ES-I3 (cell line): ENCODE measurements at regions not wholly inside any gene's neighbourhood (a gene's known extent, or its start where the extent isn't known, plus 50 kb on each side); places are given as distances from the start of the nearest gene placed in this dataset.

Experiments used
- H3K36me3 ChIP-seq: 2 replicates; pipeline ENCODE4 v1.6.1; 2013; ENCODE audit warnings: mild to moderate bottlenecking, low read length, control low read depth, moderate library complexity; ENCODE audit not compliant: insufficient read depth
- H3K4me1 ChIP-seq: 2 replicates; pipeline ENCODE4 v1.6.1; 2013; ENCODE audit warnings: mild to moderate bottlenecking, control low read depth, low read length; ENCODE audit not compliant: insufficient read depth
- H3K9ac ChIP-seq: 2 replicates; pipeline ENCODE4 v1.6.1; 2013; ENCODE audit warnings: low read depth, mild to moderate bottlenecking, low read length, moderate library complexity
- H3K9me3 ChIP-seq: 2 replicates; pipeline ENCODE4 v1.6.1; 2013; ENCODE audit warnings: mild to moderate bottlenecking, low read length, moderate library complexity; ENCODE audit not compliant: control insufficient read depth, insufficient read depth

- no peaks in the 10 kb centered on the region for H3K9me3 ChIP-seq
- no peaks in the 10 kb centered on the region for H3K36me3 ChIP-seq
- no peak overlapping the region for H3K9ac ChIP-seq
- H3K4me1 ChIP-seq: peaks cover 8% of the 10 kb centered on the region
These were observed 497.5 kb upstream of the CITED2 start for GRCh38 chr6:139871803-139872510.

GRCh38 chr6:139871165-139871710 lies 496.8 kb upstream of the CITED2 start:
- no peaks in the 10 kb centered on the region for H3K36me3 ChIP-seq
- no peak overlapping the region for H3K9ac ChIP-seq
- peaks cover 8% of the 10 kb centered on the region for H3K4me1 ChIP-seq
- no peaks in the 10 kb centered on the region for H3K9me3 ChIP-seq

DNA sequence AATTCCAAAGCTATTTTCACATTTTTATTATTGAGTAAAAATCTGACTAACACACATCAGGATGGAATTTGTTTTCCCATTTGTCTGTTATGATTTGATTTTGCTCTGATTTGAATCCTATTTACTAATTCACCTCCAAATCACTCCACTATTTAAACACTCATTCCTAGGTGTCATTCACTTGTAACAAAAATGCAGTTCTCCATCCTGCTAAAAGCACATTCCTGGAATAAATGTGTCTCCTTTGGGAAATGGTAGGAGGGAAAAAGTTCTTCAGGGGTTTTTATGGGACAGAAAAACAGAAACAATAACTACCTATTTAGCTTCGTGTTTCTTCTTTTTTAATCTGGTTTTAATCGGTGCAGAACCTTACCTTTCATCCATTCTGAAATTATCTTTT lies 494.1 kb upstream of the CITED2 start:
- Histone ChIP-seq H3K9me3 (no peaks in the 10 kb centered on the region), H3K9ac (no peak overlapping the region)

DNA sequence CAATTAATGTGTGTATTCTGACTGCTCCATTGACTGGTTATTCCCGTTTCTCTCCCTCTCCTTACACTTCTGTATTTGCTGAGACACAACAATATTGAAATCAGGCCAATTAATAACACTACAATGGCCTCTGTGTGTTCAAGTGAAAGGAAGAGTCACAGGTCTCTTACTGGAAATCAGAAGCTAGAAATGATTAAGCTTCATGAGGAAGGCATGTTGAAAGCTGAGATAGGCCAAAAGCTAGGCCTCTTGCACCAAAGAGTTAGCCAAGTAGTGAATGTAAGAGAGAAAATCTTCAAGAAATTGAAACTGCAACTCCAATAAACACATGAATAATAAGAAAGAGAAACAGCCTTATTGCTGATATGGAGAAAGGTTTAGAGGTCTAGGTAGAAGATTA lies 489.5 kb upstream of the CITED2 start:
- no peaks in the 10 kb centered on the region for H3K36me3 ChIP-seq
- no peak overlapping the region for H3K9ac ChIP-seq
- no peaks in the 10 kb centered on the region for H3K4me1 ChIP-seq
- no peaks in the 10 kb centered on the region for H3K9me3 ChIP-seq

More for the DNA sequence above, 494.1 kb upstream of the CITED2 start:
- Histone ChIP-seq H3K4me1 (peaks cover 8% of the 10 kb centered on the region), H3K36me3 (no peaks in the 10 kb centered on the region)

- no peak overlapping the region for H3K9ac ChIP-seq
- H3K4me1 ChIP-seq: no peaks in the 10 kb centered on the region
- H3K9me3 ChIP-seq: no peaks in the 10 kb centered on the region
- no peaks in the 10 kb centered on the region for H3K36me3 ChIP-seq
These were observed 488.9 kb upstream of the CITED2 start for GRCh38 chr6:139863346-139863745.

DNA sequence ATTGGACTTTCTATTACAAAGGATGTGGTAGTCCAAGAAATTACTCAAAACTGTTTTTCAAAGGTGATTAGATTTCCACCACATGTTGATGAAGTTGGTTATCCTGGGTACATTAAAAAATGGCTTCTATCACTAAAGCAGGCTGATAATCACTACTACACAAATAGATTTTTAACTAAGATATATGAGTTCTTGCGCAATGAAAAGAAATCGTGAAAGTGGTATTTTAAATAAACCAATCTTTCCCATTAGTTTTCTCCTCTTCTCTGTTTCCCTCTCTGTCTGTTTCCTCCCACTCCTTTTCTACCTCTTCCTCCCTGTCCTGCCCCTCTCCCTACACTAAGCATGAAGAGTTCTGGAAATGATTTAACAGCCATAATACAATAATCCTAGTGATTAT lies 487.9 kb upstream of the CITED2 start:
- Histone ChIP-seq H3K36me3 (no peaks in the 10 kb centered on the region), H3K9me3 (no peaks in the 10 kb centered on the region), H3K4me1 (no peaks in the 10 kb centered on the region), H3K9ac (no peak overlapping the region)

- no peaks in the 10 kb centered on the region for H3K36me3 ChIP-seq
- no peaks in the 10 kb centered on the region for H3K4me1 ChIP-seq
- H3K9me3 ChIP-seq: no peaks in the 10 kb centered on the region
- no peak overlapping the region for H3K9ac ChIP-seq
These were observed 485.8 kb upstream of the CITED2 start for GRCh38 chr6:139860203-139860602.

DNA sequence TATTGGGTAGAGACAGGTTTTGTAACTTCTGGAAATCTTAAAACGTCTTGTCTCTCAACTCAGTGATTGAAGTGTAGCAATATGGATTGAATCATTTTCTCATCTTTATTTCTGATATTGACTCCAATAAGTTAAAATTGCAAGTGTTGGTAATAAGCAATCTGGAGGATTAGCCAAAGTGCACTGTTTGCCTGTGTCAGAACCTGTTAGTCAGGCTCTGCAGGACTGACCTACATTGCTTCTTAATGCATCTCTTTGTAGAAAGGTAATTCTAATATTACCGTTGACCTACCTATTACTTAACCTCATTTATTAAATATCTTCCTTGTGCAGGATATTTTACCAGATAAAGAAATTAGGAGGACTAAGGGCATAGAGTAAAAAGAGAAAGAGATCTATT lies 484.0 kb upstream of the CITED2 start:
- H3K36me3 ChIP-seq: no peaks in the 10 kb centered on the region
- H3K4me1 ChIP-seq: no peaks in the 10 kb centered on the region
- no peaks in the 10 kb centered on the region for H3K9me3 ChIP-seq
- no peak overlapping the region for H3K9ac ChIP-seq

GRCh38 chr6:139857143-139857542 lies 482.7 kb upstream of the CITED2 start:
- no peaks in the 10 kb centered on the region for H3K9me3 ChIP-seq
- H3K4me1 ChIP-seq: no peaks in the 10 kb centered on the region
- no peak overlapping the region for H3K9ac ChIP-seq
- H3K36me3 ChIP-seq: no peaks in the 10 kb centered on the region

- Histone ChIP-seq H3K36me3 (no peaks in the 10 kb centered on the region), H3K4me1 (no peaks in the 10 kb centered on the region), H3K9me3 (no peaks in the 10 kb centered on the region), H3K9ac (no peak overlapping the region)
These were observed 482.1 kb upstream of the CITED2 start for GRCh38 chr6:139856562-139856961.

DNA sequence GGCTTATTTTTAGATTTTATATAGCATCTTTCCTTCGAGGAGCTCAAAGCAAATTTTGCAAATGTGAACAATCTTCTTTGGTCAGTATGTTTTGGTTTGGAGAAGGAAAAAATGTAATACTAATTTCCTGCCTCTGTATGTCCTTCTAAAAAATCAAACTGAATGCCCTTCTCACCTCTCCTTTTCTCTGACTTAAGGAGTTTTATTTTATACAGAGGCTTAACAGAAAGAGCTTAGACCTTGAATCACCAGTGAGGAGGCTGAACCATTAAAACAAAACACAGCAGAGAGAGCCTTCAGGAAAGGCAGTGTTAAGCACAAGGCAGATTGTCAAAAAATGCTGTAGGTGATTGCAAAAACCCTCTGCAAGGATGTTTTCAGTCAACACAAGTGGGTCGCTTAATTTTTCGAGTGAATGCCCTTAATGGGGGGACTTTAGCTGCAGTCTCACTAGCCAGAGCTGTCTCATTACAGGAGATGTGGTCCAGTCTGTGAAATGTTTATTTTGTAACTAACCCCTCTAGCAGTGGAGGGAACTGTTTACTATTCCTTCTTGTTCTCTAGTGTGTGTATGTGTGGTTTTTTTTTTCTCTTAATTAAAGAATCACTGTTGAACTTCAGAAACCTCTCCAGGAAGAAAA lies 481.3 kb upstream of the CITED2 start:
- no peak overlapping the region for H3K9ac ChIP-seq
- H3K4me1 ChIP-seq: no peaks in the 10 kb centered on the region
- H3K9me3 ChIP-seq: no peaks in the 10 kb centered on the region
- H3K36me3 ChIP-seq: no peaks in the 10 kb centered on the region

DNA sequence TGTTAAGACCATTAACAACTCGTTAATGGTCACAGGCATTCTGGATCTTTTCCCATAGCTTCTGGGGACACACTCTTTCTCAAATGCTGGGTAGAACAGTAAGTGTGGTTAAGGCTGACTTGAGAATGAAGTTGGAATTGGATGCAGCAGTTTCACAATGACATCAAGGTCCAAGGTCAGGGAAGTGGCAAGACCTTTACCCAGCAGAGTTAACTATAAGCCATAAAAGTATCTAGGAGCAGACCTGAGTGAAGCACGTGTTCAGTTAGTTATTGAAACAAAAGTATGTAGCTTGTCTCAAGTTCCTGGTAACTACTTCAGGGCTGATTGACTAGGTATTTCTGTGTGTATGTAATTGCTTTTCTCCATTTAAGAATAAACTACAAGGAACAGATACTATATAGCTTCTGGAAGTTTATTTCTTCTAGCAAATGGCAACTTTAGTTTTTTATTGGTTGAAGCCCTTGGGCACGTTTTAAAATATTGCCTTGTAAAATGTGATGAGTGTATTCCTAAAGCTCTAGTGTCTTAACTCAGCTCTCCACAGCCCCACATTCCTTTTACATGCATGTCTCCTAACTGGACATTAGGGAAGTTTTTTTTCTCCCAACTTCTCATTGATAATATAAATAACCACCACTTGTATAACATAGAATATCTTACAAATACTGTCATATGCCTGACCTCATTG lies 479.0 kb upstream of the CITED2 start:
- Histone ChIP-seq H3K9ac (no peak overlapping the region), H3K9me3 (peaks cover 4% of the 10 kb centered on the region; the same call in 1 of the 2 replicates), H3K4me1 (no peaks in the 10 kb centered on the region), H3K36me3 (no peaks in the 10 kb centered on the region)

DNA sequence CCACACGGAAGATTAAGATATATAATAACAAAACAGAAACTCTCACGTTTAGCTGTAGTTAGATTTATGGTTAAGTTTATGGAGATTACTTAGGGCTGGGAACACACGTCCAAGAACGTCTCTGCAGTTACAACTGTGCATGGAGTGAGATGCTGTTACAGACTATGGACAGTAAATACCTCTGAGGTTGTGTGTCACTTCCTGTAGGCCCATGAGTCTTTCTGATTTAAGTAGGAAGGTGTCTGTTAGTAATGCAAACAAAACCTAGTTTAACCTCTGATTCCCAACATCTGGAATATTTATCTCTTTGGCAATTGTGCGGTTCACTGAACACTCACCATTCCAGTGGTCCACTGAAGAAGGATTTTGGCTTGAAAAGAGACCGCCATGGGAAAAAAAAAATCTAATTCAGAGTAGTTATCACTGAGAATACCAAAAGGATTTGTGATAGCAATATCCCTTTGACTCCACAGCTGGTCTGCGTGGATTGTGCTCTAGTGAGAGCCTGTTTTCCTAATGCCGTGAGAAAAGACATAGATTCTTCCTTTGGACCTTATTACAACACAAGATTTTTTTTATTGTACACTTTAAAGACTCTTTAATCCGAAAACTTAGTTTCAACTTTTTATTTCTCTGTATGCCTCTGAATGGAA lies 478.2 kb upstream of the CITED2 start:
- H3K9ac ChIP-seq: no peak overlapping the region
- no peaks in the 10 kb centered on the region for H3K4me1 ChIP-seq
- H3K9me3 ChIP-seq: peaks cover 4% of the 10 kb centered on the region; the same call in 1 of the 2 replicates
- no peaks in the 10 kb centered on the region for H3K36me3 ChIP-seq

- Histone ChIP-seq H3K4me1 (peaks cover 4% of the 10 kb centered on the region), H3K9ac (no peak overlapping the region), H3K36me3 (no peaks in the 10 kb centered on the region), H3K9me3 (peaks cover 4% of the 10 kb centered on the region; the same call in 1 of the 2 replicates)
These were observed 477.6 kb upstream of the CITED2 start for GRCh38 chr6:139852067-139852466.
